ENCODE measurements at regions not wholly inside any gene's neighbourhood (a gene's known extent, or its start where the extent isn't known, plus 50 kb on each side); places are given as distances from the start of the nearest gene placed in this dataset.

GRCh38 chr6:43861212-43861894 lies 91.3 kb downstream of the VEGFA start:
- no peaks in the 10 kb centered on the region for H3K9me3 ChIP-seq (ENCODE audit: low read length)
- no peak overlapping the region for H3K4me3 ChIP-seq (ENCODE audit: low read length)
- no peaks in the 10 kb centered on the region for H3K27me3 ChIP-seq (ENCODE audit: insufficient read depth, low read length)
- no peak overlapping the region for H2AFZ ChIP-seq (ENCODE audit: low read depth, low read length)
- H3K36me3 ChIP-seq (ENCODE audit: insufficient read depth, low read length) = no peaks in the 10 kb centered on the region
- no peaks in the 10 kb centered on the region for H3K4me1 ChIP-seq (ENCODE audit: insufficient read depth, low read length)

DNA sequence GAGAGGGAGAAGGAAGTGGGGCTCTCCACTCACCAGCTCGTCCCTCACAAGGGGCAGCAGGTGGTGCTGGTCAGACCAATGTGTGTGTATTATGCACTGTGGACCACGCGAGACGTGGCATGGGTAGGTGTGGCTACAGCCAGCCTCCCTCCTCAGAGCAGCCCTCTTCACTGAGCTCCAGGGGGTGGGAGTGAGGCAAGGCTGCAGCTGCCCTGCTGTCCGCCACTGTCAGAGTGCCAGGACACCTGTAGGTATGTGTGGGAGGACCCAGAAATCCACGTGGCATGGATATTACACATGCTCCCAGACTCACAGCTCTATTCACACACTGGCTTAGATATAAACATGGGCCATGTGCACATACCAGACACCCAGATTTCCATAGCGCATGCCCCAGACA lies 90.3 kb downstream of the VEGFA start:
- Histone ChIP-seq H3K9me3 (ENCODE audit: low read length) (no peaks in the 10 kb centered on the region), H3K4me3 (ENCODE audit: low read length) (no peak overlapping the region), H3K4me1 (ENCODE audit: insufficient read depth, low read length) (no peaks in the 10 kb centered on the region), H3K27me3 (ENCODE audit: insufficient read depth, low read length) (no peaks in the 10 kb centered on the region), H3K36me3 (ENCODE audit: insufficient read depth, low read length) (no peaks in the 10 kb centered on the region), H2AFZ (ENCODE audit: low read depth, low read length) (no peak overlapping the region)

- H3K9me3 ChIP-seq (ENCODE audit: low read length) = no peaks in the 10 kb centered on the region
- H2AFZ ChIP-seq (ENCODE audit: low read depth, low read length) = no peak overlapping the region
- no peak overlapping the region for H3K4me3 ChIP-seq (ENCODE audit: low read length)
- no peaks in the 10 kb centered on the region for H3K36me3 ChIP-seq (ENCODE audit: insufficient read depth, low read length)
- H3K4me1 ChIP-seq (ENCODE audit: insufficient read depth, low read length) = no peaks in the 10 kb centered on the region
- H3K27me3 ChIP-seq (ENCODE audit: insufficient read depth, low read length) = no peaks in the 10 kb centered on the region
These were observed 89.2 kb downstream of the VEGFA start for GRCh38 chr6:43859213-43859612.

DNA sequence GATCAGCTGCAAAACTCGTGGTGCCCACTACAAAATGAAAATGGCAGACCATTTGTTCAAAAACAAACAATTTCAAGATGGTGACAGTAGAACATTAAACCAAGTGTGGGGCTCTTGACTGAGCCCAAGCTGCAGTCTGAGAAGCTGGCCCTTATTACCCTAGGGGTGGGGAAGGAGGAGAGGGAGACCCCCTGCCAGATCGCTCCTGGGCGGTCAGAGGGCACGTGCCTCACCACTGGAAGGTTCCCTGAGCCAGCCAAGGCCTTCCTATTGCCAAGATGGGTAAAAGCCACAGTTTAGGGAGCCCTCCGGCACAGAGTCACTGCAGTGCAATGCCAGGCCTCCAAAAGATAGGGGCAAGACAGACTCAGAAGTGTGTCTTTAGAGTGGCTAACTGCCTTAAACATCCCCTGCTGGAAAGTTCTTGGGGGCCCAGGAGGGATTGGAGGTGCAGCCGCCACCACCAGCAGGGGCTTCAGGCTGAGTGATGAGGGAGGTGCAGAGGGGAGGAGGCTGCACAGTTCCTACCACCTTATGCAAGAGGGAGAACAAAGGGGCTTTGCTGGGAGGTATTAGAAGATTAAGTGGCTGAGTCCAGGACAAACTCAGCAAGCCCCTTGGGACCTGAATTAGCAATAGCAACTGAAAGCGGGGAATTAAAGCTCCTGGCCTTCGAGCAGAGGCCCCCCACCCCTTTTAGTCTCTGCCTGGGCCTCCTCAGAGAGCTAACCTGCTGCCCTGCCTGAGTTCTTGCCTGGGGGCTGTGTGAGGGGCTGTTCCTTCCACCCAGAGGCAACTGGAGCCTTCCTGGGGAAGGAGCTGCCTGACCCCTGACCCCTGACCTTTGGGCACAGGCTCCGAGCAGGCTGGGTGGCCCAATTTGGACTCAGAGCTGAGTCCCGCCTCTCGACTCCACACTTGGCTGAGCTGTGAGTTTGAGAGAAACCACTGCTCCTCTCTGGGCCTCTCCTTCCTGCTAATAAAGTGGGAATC lies 88.4 kb downstream of the VEGFA start:
- Histone ChIP-seq H3K36me3 (ENCODE audit: insufficient read depth, low read length) (no peaks in the 10 kb centered on the region), H3K9me3 (ENCODE audit: low read length) (no peaks in the 10 kb centered on the region), H3K4me1 (ENCODE audit: insufficient read depth, low read length) (no peaks in the 10 kb centered on the region), H3K27me3 (ENCODE audit: insufficient read depth, low read length) (no peaks in the 10 kb centered on the region), H2AFZ (ENCODE audit: low read depth, low read length) (no peak overlapping the region), H3K4me3 (ENCODE audit: low read length) (no peak overlapping the region)

DNA sequence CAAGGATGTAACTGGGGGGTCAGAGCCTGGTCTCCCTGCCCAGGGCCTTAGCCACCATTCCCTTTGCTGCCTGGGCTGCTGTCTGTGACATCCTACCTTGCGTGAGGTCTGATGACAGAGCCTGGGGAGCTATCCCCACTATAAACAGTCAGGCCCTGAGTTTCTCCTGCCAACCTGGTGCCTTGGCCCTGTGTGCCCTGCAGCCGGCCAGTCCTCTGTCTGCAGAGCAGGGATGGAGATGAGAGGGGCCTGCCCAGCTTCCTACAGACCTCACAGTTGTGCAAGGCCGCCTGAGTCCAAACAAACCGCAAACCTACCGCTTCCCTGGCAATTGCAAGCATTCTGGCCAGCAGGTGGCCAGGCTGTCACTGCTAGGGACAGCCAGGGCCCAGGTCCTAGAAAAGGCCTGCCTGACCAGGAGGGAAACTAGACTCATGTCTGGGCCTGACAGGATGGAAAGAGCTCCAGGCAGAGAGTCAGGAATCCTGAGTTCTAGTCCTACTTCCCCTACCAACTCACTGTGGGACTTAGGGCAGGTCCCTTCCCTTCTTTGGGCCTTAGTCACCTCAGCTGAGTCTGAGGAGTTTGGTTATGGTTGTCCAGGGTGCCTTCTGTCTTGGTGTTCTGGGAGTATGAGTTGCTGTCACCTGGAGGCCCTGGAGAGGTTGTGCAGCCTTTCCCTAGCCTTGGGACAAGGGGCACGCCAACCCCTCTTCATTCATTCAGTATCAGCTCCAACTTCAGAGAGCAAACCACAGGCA lies 86.2 kb downstream of the VEGFA start:
- H3K4me3 ChIP-seq (ENCODE audit: low read length) = no peak overlapping the region
- no peak overlapping the region for H2AFZ ChIP-seq (ENCODE audit: low read depth, low read length)
- H3K9me3 ChIP-seq (ENCODE audit: low read length) = no peaks in the 10 kb centered on the region
- no peaks in the 10 kb centered on the region for H3K27me3 ChIP-seq (ENCODE audit: insufficient read depth, low read length)
- no peaks in the 10 kb centered on the region for H3K4me1 ChIP-seq (ENCODE audit: insufficient read depth, low read length)
- H3K36me3 ChIP-seq (ENCODE audit: insufficient read depth, low read length) = no peaks in the 10 kb centered on the region

GRCh38 chr6:43855247-43855646 lies 85.2 kb downstream of the VEGFA start:
- H3K27me3 ChIP-seq (ENCODE audit: insufficient read depth, low read length) = no peaks in the 10 kb centered on the region
- H2AFZ ChIP-seq (ENCODE audit: low read depth, low read length) = no peak overlapping the region
- H3K4me3 ChIP-seq (ENCODE audit: low read length) = no peak overlapping the region
- no peaks in the 10 kb centered on the region for H3K36me3 ChIP-seq (ENCODE audit: insufficient read depth, low read length)
- no peaks in the 10 kb centered on the region for H3K4me1 ChIP-seq (ENCODE audit: insufficient read depth, low read length)
- no peaks in the 10 kb centered on the region for H3K9me3 ChIP-seq (ENCODE audit: low read length)

GRCh38 chr6:43853066-43853650 lies 83.1 kb downstream of the VEGFA start:
- no peaks in the 10 kb centered on the region for H3K4me1 ChIP-seq (ENCODE audit: insufficient read depth, low read length)

DNA sequence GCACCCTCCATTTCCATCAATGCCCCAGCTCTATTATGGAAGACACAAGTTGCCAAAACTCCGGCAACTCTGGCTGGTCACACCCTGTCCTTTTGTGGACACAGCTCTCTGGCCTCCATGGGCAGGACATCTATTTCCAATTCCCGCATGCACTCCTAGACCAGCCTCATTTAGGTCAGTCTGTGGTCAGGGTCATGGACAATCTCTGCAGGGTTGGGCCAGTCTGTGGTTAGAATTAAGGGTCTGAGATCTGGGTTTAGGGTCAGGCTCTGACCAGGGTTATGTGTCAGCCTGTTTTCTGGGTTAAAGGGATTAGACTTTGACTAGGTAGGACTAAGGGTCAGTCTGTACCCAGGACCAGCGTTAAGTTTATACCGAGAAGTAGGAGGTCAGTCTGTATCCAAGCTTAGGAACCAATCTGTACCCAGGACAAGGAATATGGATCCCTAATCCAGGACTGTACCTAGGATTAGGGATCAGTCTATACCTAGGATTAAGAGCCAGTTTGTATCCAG lies 82.4 kb downstream of the VEGFA start:
- H3K27me3 ChIP-seq (ENCODE audit: insufficient read depth, low read length) = peaks cover 2% of the 10 kb centered on the region
- no peak overlapping the region for H3K4me3 ChIP-seq (ENCODE audit: low read length)
- H3K36me3 ChIP-seq (ENCODE audit: insufficient read depth, low read length) = no peaks in the 10 kb centered on the region
- H2AFZ ChIP-seq (ENCODE audit: low read depth, low read length) = no peak overlapping the region
- no peaks in the 10 kb centered on the region for H3K4me1 ChIP-seq (ENCODE audit: insufficient read depth, low read length)
- H3K9me3 ChIP-seq (ENCODE audit: low read length) = no peaks in the 10 kb centered on the region

More at GRCh38 chr6:43853066-43853650, 83.1 kb downstream of the VEGFA start:
- Histone ChIP-seq H3K4me3 (ENCODE audit: low read length) (no peak overlapping the region), H3K36me3 (ENCODE audit: insufficient read depth, low read length) (no peaks in the 10 kb centered on the region), H2AFZ (ENCODE audit: low read depth, low read length) (no peak overlapping the region), H3K27me3 (ENCODE audit: insufficient read depth, low read length) (no peaks in the 10 kb centered on the region), H3K9me3 (ENCODE audit: low read length) (no peaks in the 10 kb centered on the region)

DNA sequence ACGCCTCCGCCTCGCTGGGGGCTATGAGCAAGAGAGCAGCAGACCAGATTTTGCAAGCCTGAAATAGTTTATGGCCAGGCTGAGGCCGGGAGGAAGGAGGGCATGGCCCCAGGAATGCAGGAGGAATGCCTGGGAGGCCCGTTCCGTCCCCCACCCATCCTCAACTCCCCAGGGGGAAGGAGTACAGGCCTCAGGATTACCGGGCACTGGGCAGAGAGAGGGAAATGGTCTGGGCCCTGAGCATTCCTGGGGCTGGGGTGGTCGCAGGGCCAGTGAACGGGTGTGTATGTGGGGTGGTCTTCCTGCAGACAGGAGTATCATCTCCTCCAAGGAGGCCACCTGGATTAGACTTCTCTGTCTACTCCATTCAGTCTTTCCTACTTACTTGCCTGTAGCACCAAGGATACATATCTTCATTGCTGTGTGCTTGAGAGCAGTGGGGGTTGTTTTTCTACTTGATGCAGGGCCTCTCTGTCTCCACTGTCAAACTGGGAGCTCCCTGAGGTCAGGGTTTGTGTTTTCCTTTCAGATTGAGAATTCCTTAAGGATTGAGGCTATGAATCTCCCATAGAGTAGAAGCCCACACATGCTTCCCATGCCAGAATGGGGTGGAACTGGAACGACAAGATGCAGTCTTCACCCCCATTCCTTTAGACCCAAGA lies 81.3 kb downstream of the VEGFA start:
- H3K9me3 ChIP-seq (ENCODE audit: low read length) = no peaks in the 10 kb centered on the region
- peaks cover 6% of the 10 kb centered on the region for H3K27me3 ChIP-seq (ENCODE audit: insufficient read depth, low read length)
- no peaks in the 10 kb centered on the region for H3K36me3 ChIP-seq (ENCODE audit: insufficient read depth, low read length)
- H2AFZ ChIP-seq (ENCODE audit: low read depth, low read length) = no peak overlapping the region
- no peaks in the 10 kb centered on the region for H3K4me1 ChIP-seq (ENCODE audit: insufficient read depth, low read length)
- no peak overlapping the region for H3K4me3 ChIP-seq (ENCODE audit: low read length)

GRCh38 chr6:43850314-43851203 lies 80.5 kb downstream of the VEGFA start:
- no peaks in the 10 kb centered on the region for H3K36me3 ChIP-seq (ENCODE audit: insufficient read depth, low read length)

DNA sequence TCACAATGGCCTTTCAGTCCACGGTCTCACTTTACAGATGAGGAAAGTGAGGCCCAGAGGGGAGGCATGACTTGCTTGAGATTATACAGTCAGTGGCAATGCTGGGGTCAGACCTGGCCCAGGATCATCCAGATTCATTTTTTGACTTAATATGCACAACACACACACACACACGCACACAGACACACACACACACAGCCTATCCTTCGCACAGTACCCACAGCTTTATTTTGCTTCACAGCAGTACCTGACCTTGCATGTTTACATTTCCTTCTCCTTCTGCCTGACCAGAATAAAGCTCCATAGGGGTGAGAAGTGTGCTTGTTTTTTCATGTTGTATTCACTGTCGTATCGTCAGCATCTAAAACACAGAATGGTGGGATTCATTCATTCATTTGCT lies 79.8 kb downstream of the VEGFA start:
- no peak overlapping the region for H3K4me3 ChIP-seq (ENCODE audit: low read length)

More at GRCh38 chr6:43850314-43851203, 80.5 kb downstream of the VEGFA start:
- Histone ChIP-seq H2AFZ (ENCODE audit: low read depth, low read length) (no peak overlapping the region), H3K4me1 (ENCODE audit: insufficient read depth, low read length) (no peaks in the 10 kb centered on the region), H3K9me3 (ENCODE audit: low read length) (no peaks in the 10 kb centered on the region), H3K4me3 (ENCODE audit: low read length) (no peak overlapping the region), H3K27me3 (ENCODE audit: insufficient read depth, low read length) (peaks cover 6% of the 10 kb centered on the region)

More for the DNA sequence above, 79.8 kb downstream of the VEGFA start:
- Histone ChIP-seq H3K36me3 (ENCODE audit: insufficient read depth, low read length) (no peaks in the 10 kb centered on the region), H2AFZ (ENCODE audit: low read depth, low read length) (no peak overlapping the region), H3K27me3 (ENCODE audit: insufficient read depth, low read length) (peaks cover 11% of the 10 kb centered on the region), H3K4me1 (ENCODE audit: insufficient read depth, low read length) (no peaks in the 10 kb centered on the region), H3K9me3 (ENCODE audit: low read length) (no peaks in the 10 kb centered on the region)

All from neuron (in vitro differentiated cells).